ENCODE measurements at regions not wholly inside any gene's neighbourhood (a gene's known extent, or its start where the extent isn't known, plus 50 kb on each side); places are given as distances from the start of the nearest gene placed in this dataset.
"Not testable (repeated sequence)": the region's sequence is repeated elsewhere in the genome, so short reads cannot be mapped to it uniquely, and the experiment has no call there.

- H3K27me3 ChIP-seq (ENCODE audit: control insufficient read depth, insufficient read depth, low read length): no peaks in the 10 kb centered on the region
- DNase-seq (ENCODE audit: low read depth, low spot score): no peak
- ChIA-PET CTCF (interaction anchor here (0.6 kb wide), 1 partner anchor 166 kb away, joined by 3 read pairs; no protein-coding TSS in a partner anchor), POLR2A (no interaction called here)
- no peaks in the 10 kb centered on the region for H3K9me3 ChIP-seq (ENCODE audit: control insufficient read depth, insufficient read depth, low read length)
- TF ChIP-seq CTCF (IDR thresholded peaks at IDR 0.05; ENCODE audit: low read depth, low read length): no peak
- H3K27ac ChIP-seq (ENCODE audit: low read depth, low read length): no peak overlapping the region
- H3K4me3 ChIP-seq (ENCODE audit: low read depth, low read length): no peak overlapping the region
These were observed 84.6 kb downstream of the VCPKMT start for GRCh38 chr14:50031602-50032313.

- H3K4me3 ChIP-seq (ENCODE audit: low read depth, low read length); H3K27ac ChIP-seq (ENCODE audit: low read depth, low read length); POLR2A ChIA-PET; H3K27me3 ChIP-seq (ENCODE audit: control insufficient read depth, insufficient read depth, low read length); DNase-seq (ENCODE audit: low read depth, low spot score); H3K9me3 ChIP-seq (ENCODE audit: control insufficient read depth, insufficient read depth, low read length): not testable (repeated sequence)
- CTCF ChIA-PET: interaction anchor here (0.6 kb wide), 1 partner anchor 167 kb away, joined by 3 read pairs; no protein-coding TSS in a partner anchor
These were observed 83.8 kb downstream of the VCPKMT start for GRCh38 chr14:50032462-50033167.

- Histone ChIP-seq H3K27ac (ENCODE audit: low read depth, low read length) (no peak overlapping the region), H3K9me3 (ENCODE audit: control insufficient read depth, insufficient read depth, low read length) (peaks cover 7% of the 10 kb centered on the region; the same call in 1 of the 2 replicates), H3K4me3 (ENCODE audit: low read depth, low read length) (no peak overlapping the region), H3K27me3 (ENCODE audit: control insufficient read depth, insufficient read depth, low read length) (no peaks in the 10 kb centered on the region)
- POLR2A ChIA-PET: no interaction called here
- TF ChIP-seq CTCF (IDR thresholded peaks at IDR 0.05; ENCODE audit: low read depth, low read length): no peak
- CTCF ChIA-PET: interaction anchor here (0.5 to 0.6 kb wide), 2 partner anchors 19 to 174 kb away, joined by 3 to 4 read pairs; no protein-coding TSS in a partner anchor
- no peak for DNase-seq (ENCODE audit: low read depth, low spot score)
These were observed 81.2 kb downstream of the VCPKMT start for GRCh38 chr14:50035214-50035613.

GRCh38 chr14:50036211-50036610 lies 80.2 kb downstream of the VCPKMT start:
- ChIA-PET POLR2A (no interaction called here), CTCF (no interaction called here)
- H3K4me3 ChIP-seq (ENCODE audit: low read depth, low read length): no peak overlapping the region
- no peak for TF ChIP-seq CTCF (IDR thresholded peaks at IDR 0.05; ENCODE audit: low read depth, low read length)
- no peak overlapping the region for H3K27ac ChIP-seq (ENCODE audit: low read depth, low read length)
- peaks cover 7% of the 10 kb centered on the region; the same call in 1 of the 2 replicates for H3K9me3 ChIP-seq (ENCODE audit: control insufficient read depth, insufficient read depth, low read length)
- no peaks in the 10 kb centered on the region for H3K27me3 ChIP-seq (ENCODE audit: control insufficient read depth, insufficient read depth, low read length)
- DNase-seq (ENCODE audit: low read depth, low spot score): no peak

- no peak overlapping the region for H3K4me3 ChIP-seq (ENCODE audit: low read depth, low read length)
- no peak for DNase-seq (ENCODE audit: low read depth, low spot score)
- H3K27me3 ChIP-seq (ENCODE audit: control insufficient read depth, insufficient read depth, low read length): no peaks in the 10 kb centered on the region
- CTCF ChIA-PET: interaction anchor here (1.6 kb wide), 1 partner anchor 175 kb away, joined by 7 read pairs; no protein-coding TSS in a partner anchor
- TF ChIP-seq CTCF (IDR thresholded peaks at IDR 0.05; ENCODE audit: low read depth, low read length): no peak
- peaks cover 7% of the 10 kb centered on the region; the same call in 1 of the 2 replicates for H3K9me3 ChIP-seq (ENCODE audit: control insufficient read depth, insufficient read depth, low read length)
- no peak overlapping the region for H3K27ac ChIP-seq (ENCODE audit: low read depth, low read length)
- POLR2A ChIA-PET: no interaction called here
These were observed 79.7 kb downstream of the VCPKMT start for GRCh38 chr14:50036637-50037036.

Data from AG04450 (cell line).